DND-41 (cell line): ENCODE measurements at regions not wholly inside any gene's neighbourhood (a gene's known extent, or its start where the extent isn't known, plus 50 kb on each side); places are given as distances from the start of the nearest gene placed in this dataset.
"Not testable (repeated sequence)": the region's sequence is repeated elsewhere in the genome, so short reads cannot be mapped to it uniquely, and the experiment has no call there.

ENCODE experiments used
- ATAC-seq: fragments of 200-7000 bp; cut with Tn5 transposase; 3 replicates; pipeline ENCODE4 v1.9.1; 2021; ENCODE audit warnings: low read depth; ENCODE audit not compliant: insufficient read depth
- DNase-seq: peaks from one replicate; pipeline ENCODE4 v3.0.0-alpha.2; 2020
- H2AFZ ChIP-seq: 2 replicates; pipeline ENCODE4 v1.6.0; 2012; ENCODE audit warnings: low read depth, low read length
- H3K27ac ChIP-seq: 2 replicates; pipeline ENCODE4 v1.5.1; 2012; ENCODE audit warnings: low read length, inconsistent platforms
- H3K27me3 ChIP-seq: fragments of 200-600 bp; sonication (generic); 2 replicates; pipeline ENCODE4 v1.6.0; 2012; ENCODE audit warnings: low read length, mild to moderate bottlenecking, inconsistent platforms; ENCODE audit not compliant: insufficient read depth, poor library complexity
- H3K36me3 ChIP-seq: 2 replicates; pipeline ENCODE4 v1.5.1; 2012; ENCODE audit warnings: low read length, inconsistent platforms; ENCODE audit not compliant: insufficient read depth
- H3K4me1 ChIP-seq: 2 replicates; pipeline ENCODE4 v1.5.1; 2012; ENCODE audit warnings: mild to moderate bottlenecking, low read length; ENCODE audit not compliant: insufficient read depth
- H3K4me2 ChIP-seq: 2 replicates; pipeline ENCODE4 v1.6.0; 2012; ENCODE audit warnings: mild to moderate bottlenecking, moderate library complexity, low read length, inconsistent platforms; ENCODE audit not compliant: insufficient read depth
- H3K4me3 ChIP-seq, 2 experiments: fragments of 200-600 bp in 1 of 2; shearing (Covaris generic) in 1 of 2; 2 replicates each; pipeline ENCODE4 v1.5.1; 2012 to 2016; ENCODE audit warnings: inconsistent platforms in 2 of 2, low read length in 2 of 2, mild to moderate bottlenecking in 2 of 2, low read depth in 1 of 2, moderate library complexity in 1 of 2
- H3K79me2 ChIP-seq: 2 replicates; pipeline ENCODE4 v1.6.0; 2012; ENCODE audit warnings: low read length, inconsistent platforms; ENCODE audit not compliant: insufficient read depth
- H3K9ac ChIP-seq: 2 replicates; pipeline ENCODE4 v1.6.0; 2012; ENCODE audit warnings: low read depth, mild to moderate bottlenecking, inconsistent platforms, low read length, moderate library complexity
- H3K9me3 ChIP-seq: 2 replicates; pipeline ENCODE4 v1.5.1; 2012; ENCODE audit warnings: low read length, moderate library complexity, mild to moderate bottlenecking, inconsistent platforms; ENCODE audit not compliant: insufficient read depth, severe bottlenecking
- H4K20me1 ChIP-seq: 2 replicates; pipeline ENCODE4 v1.6.0; 2012; ENCODE audit warnings: low read length; ENCODE audit not compliant: insufficient read depth

DNA sequence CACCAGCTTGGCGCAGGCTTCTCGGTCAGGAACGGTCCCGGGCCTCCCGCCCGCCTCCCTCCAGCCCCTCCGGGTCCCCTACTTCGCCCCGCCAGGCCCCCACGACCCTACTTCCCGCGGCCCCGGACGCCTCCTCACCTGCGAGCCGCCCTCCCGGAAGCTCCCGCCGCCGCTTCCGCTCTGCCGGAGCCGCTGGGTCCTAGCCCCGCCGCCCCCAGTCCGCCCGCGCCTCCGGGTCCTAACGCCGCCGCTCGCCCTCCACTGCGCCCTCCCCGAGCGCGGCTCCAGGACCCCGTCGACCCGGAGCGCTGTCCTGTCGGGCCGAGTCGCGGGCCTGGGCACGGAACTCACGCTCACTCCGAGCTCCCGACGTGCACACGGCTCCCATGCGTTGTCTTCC lies 422.3 kb downstream of the OR4F29 start:
- not testable (repeated sequence) for H2AFZ ChIP-seq, H3K4me2 ChIP-seq, H3K79me2 ChIP-seq, H3K9ac ChIP-seq, ATAC-seq, H4K20me1 ChIP-seq, H3K9me3 ChIP-seq, H3K27ac ChIP-seq, H3K36me3 ChIP-seq, H3K4me3 ChIP-seq, H3K27me3 ChIP-seq, DNase-seq, H3K4me1 ChIP-seq

DNA sequence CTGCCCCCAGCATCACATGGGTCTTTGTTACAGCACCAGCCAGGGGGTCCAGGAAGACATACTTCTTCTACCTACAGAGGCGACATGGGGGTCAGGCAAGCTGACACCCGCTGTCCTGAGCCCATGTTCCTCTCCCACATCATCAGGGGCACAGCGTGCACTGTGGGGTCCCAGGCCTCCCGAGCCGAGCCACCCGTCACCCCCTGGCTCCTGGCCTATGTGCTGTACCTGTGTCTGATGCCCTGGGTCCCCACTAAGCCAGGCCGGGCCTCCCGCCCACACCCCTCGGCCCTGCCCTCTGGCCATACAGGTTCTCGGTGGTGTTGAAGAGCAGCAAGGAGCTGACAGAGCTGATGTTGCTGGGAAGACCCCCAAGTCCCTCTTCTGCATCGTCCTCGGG lies 434.2 kb downstream of the OR4F29 start:
- H3K9me3 ChIP-seq = not testable (repeated sequence)

DNA sequence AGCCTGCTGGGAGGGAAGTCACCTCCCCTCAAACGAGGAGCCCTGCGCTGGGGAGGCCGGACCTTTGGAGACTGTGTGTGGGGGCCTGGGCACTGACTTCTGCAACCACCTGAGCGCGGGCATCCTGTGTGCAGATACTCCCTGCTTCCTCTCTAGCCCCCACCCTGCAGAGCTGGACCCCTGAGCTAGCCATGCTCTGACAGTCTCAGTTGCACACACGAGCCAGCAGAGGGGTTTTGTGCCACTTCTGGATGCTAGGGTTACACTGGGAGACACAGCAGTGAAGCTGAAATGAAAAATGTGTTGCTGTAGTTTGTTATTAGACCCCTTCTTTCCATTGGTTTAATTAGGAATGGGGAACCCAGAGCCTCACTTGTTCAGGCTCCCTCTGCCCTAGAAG lies 435.5 kb downstream of the OR4F29 start:
- H4K20me1 ChIP-seq, H3K9me3 ChIP-seq, H3K4me2 ChIP-seq, H3K4me1 ChIP-seq, H3K79me2 ChIP-seq, H3K36me3 ChIP-seq, H3K27me3 ChIP-seq, ATAC-seq, H3K9ac ChIP-seq, H3K27ac ChIP-seq, H2AFZ ChIP-seq, H3K4me3 ChIP-seq: not testable (repeated sequence)
- peak; percentile 13 for DNase-seq

More for the DNA sequence above, 434.2 kb downstream of the OR4F29 start:
- not testable (repeated sequence) for H3K9ac ChIP-seq, H3K27ac ChIP-seq, H3K4me3 ChIP-seq, H3K36me3 ChIP-seq, H3K4me1 ChIP-seq, H3K27me3 ChIP-seq, H3K4me2 ChIP-seq, DNase-seq, H2AFZ ChIP-seq, ATAC-seq, H4K20me1 ChIP-seq, H3K79me2 ChIP-seq

DNA sequence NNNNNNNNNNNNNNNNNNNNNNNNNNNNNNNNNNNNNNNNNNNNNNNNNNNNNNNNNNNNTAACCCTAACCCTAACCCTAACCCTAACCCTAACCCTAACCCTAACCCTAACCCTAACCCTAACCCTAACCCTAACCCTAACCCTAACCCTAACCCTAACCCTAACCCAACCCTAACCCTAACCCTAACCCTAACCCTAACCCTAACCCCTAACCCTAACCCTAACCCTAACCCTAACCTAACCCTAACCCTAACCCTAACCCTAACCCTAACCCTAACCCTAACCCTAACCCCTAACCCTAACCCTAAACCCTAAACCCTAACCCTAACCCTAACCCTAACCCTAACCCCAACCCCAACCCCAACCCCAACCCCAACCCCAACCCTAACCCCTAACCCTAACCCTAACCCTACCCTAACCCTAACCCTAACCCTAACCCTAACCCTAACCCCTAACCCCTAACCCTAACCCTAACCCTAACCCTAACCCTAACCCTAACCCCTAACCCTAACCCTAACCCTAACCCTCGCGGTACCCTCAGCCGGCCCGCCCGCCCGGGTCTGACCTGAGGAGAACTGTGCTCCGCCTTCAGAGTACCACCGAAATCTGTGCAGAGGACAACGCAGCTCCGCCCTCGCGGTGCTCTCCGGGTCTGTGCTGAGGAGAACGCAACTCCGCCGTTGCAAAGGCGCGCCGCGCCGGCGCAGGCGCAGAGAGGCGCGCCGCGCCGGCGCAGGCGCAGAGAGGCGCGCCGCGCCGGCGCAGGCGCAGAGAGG lies 441.3 kb downstream of the OR4F29 start:
- peak; percentile 80 for ATAC-seq
- H3K79me2 ChIP-seq = not testable (repeated sequence)

More for the DNA sequence above, 441.3 kb downstream of the OR4F29 start:
- not testable (repeated sequence) for H3K9ac ChIP-seq, H3K27me3 ChIP-seq, H4K20me1 ChIP-seq, H3K4me2 ChIP-seq, H3K4me1 ChIP-seq, H3K27ac ChIP-seq, H3K4me3 ChIP-seq, H3K9me3 ChIP-seq, H3K36me3 ChIP-seq, H2AFZ ChIP-seq
- DNase-seq = peak; percentile 51
